ENCODE measurements at regions not wholly inside any gene's neighbourhood (a gene's known extent, or its start where the extent isn't known, plus 50 kb on each side); places are given as distances from the start of the nearest gene placed in this dataset.

- no peak for TF ChIP-seq KDM1A (IDR thresholded peaks at IDR 0.05; ENCODE audit: borderline replicate concordance, low read length)
- no peak for TF ChIP-seq TBP (IDR thresholded peaks at IDR 0.05; ENCODE audit: low read depth, low read length)
- TF ChIP-seq CTCF (IDR thresholded peaks at IDR 0.05; ENCODE audit: control extremely low read depth in 1 of 3, insufficient read depth in 1 of 3, low read depth in 1 of 3, low read length in 3 of 3), result no peak
- no peak for TF ChIP-seq TAF1 (IDR thresholded peaks at IDR 0.05; ENCODE audit: low read depth, low read length)
- TF ChIP-seq TCF12 (IDR thresholded peaks at IDR 0.05; ENCODE audit: low read depth, low read length), result no peak
- TF ChIP-seq ATF2 (IDR thresholded peaks at IDR 0.05; ENCODE audit: low read length), result no peak
- no peak for TF ChIP-seq CHD2 (IDR thresholded peaks at IDR 0.05; ENCODE audit: low read length)
- no peak for TF ChIP-seq NRF1 (IDR thresholded peaks at IDR 0.05; ENCODE audit: low read depth, low read length)
- no peak for TF ChIP-seq HDAC2 (IDR thresholded peaks at IDR 0.05; ENCODE audit: borderline replicate concordance in 1 of 2, low read depth in 2 of 2, low read length in 2 of 2)
- no peak for TF ChIP-seq POLR2A (IDR thresholded peaks at IDR 0.05; ENCODE audit: control extremely low read depth in 1 of 2, low read depth in 2 of 2, low read length in 2 of 2)
- TF ChIP-seq EZH2 (IDR thresholded peaks at IDR 0.05; ENCODE audit: low read depth, low read length, severe bottlenecking), result no peak
These were observed 637.2 kb downstream of the TMTC2 start for GRCh38 chr12:83323866-83324265.

All from H1 (cell line).